H1 (cell line): ENCODE measurements at regions not wholly inside any gene's neighbourhood (a gene's known extent, or its start where the extent isn't known, plus 50 kb on each side); places are given as distances from the start of the nearest gene placed in this dataset.

Experiments
- CTCF ChIA-PET: fragments of 300-600 bp; sonication (Branson Sonifier 250); formaldehyde crosslinking; loops from one replicate; lab custom pipeline; 2021; ENCODE audit not compliant: partially characterized antibody; lab: Charles Lee
- POLR2A ChIA-PET: fragments of 300-600 bp; sonication (Branson Sonifier 250); formaldehyde crosslinking; loops from one replicate; lab custom pipeline; 2021; ENCODE audit warnings: inconsistent platforms; ENCODE audit not compliant: partially characterized antibody; lab: Charles Lee
- DNase-seq, 2 experiments: peaks; one replicate each; pipeline versions ENCODE4 v3.0.0 to v3.0.0-alpha.2; 2010 to 2022; ENCODE audit warnings: low spot score in 2 of 2, low read depth in 1 of 2, mixed read lengths in 1 of 2
- FAIRE-seq: peaks from 2 replicates; lab custom pipeline; 2011; peaks lifted over from hg19 to GRCh38; lab: Jason Lieb, UNC
- H2AFZ ChIP-seq: 2 replicates; pipeline ENCODE4 v1.8.1; 2012; ENCODE audit warnings: low read length, inconsistent platforms
- H2AK5ac ChIP-seq: 2 replicates; pipeline ENCODE4 v1.6.1; 2013; ENCODE audit warnings: low read depth, low read length
- H2BK120ac ChIP-seq: replicated peaks from 2 replicates; pipeline ENCODE3; 2013; ENCODE audit warnings: low read depth, low read length, inconsistent platforms
- H2BK12ac ChIP-seq: 2 replicates; pipeline ENCODE4 v1.6.1; 2013; ENCODE audit warnings: low read depth, low read length
- H2BK15ac ChIP-seq: 2 replicates; pipeline ENCODE4 v1.6.1; 2013; ENCODE audit warnings: low read length
- H2BK20ac ChIP-seq: 2 replicates; pipeline ENCODE4 v1.6.1; 2013; ENCODE audit warnings: low read length
- H2BK5ac ChIP-seq: 2 replicates; pipeline ENCODE4 v1.6.1; 2013; ENCODE audit warnings: low read depth, low read length
- H3K14ac ChIP-seq: 2 replicates; pipeline ENCODE4 v1.6.1; 2013; ENCODE audit warnings: inconsistent platforms; ENCODE audit not compliant: insufficient read length
- H3K18ac ChIP-seq: 2 replicates; pipeline ENCODE4 v1.6.1; 2013; ENCODE audit warnings: low read length; ENCODE audit errors: extremely low read depth
- H3K23ac ChIP-seq: 2 replicates; pipeline ENCODE4 v1.6.1; 2013; ENCODE audit warnings: inconsistent platforms; ENCODE audit not compliant: insufficient read length
- H3K23me2 ChIP-seq: 2 replicates; pipeline ENCODE4 v1.6.1; 2013; ENCODE audit warnings: low read depth, low read length
- H3K27ac ChIP-seq: 2 replicates; pipeline ENCODE4 v1.6.1; 2011; ENCODE audit warnings: low read depth, low read length, inconsistent platforms
- H3K27me3 ChIP-seq, 4 experiments: replicated peaks in 1 of 4; 1 replicate in 1 of 4; 2 replicates in 3 of 4; pipeline versions ENCODE4 v1.6.1 to v1.8.1; 2011 to 2013; ENCODE audit warnings: low read length in 3 of 4, mild to moderate bottlenecking in 3 of 4, inconsistent platforms in 2 of 4, mixed read lengths in 2 of 4, moderate library complexity in 1 of 4; ENCODE audit not compliant: control insufficient read depth in 3 of 4, insufficient read depth in 3 of 4; ENCODE audit errors: extremely low read depth in 1 of 4
- H3K36me3 ChIP-seq, 4 experiments: 2 replicates each; pipeline versions ENCODE4 v1.6.1 to v1.8.1; 2011 to 2013; ENCODE audit warnings: mild to moderate bottlenecking in 4 of 4, low read length in 3 of 4, moderate library complexity in 2 of 4, control low read depth in 1 of 4, inconsistent platforms in 1 of 4; ENCODE audit not compliant: insufficient read depth in 4 of 4, control insufficient read depth in 2 of 4
- H3K4ac ChIP-seq: replicated peaks from 2 replicates; pipeline ENCODE3; 2013; ENCODE audit warnings: low read length, low read depth, mixed read lengths, inconsistent platforms; ENCODE audit not compliant: insufficient read length
- H3K4me1 ChIP-seq, 4 experiments: replicated peaks in 1 of 4; 1 replicate in 1 of 4; 2 replicates in 3 of 4; pipeline versions ENCODE4 v1.6.1 to v1.8.1; 2011 to 2013; ENCODE audit warnings: low read length in 3 of 4, inconsistent platforms in 2 of 4, mixed read lengths in 1 of 4; ENCODE audit not compliant: insufficient read depth in 4 of 4, control insufficient read depth in 3 of 4
- H3K4me2 ChIP-seq, 2 experiments: 2 replicates each; pipeline versions ENCODE4 v1.6.1 to v1.8.1; 2011 to 2013; ENCODE audit warnings: low read depth in 2 of 2, low read length in 2 of 2, control low read depth in 1 of 2, inconsistent platforms in 1 of 2, mild to moderate bottlenecking in 1 of 2; ENCODE audit not compliant: insufficient read depth in 1 of 2
- H3K4me3 ChIP-seq, 4 experiments: fragments of 200-600, 300-600 bp in 1 of 4; sonication (generic), shearing (Covaris generic), sonication (Bioruptor Twin) in 1 of 4; 2 replicates each; pipeline versions ENCODE4 v1.5.1 to v1.8.1; 2011 to 2016; ENCODE audit warnings: low read length in 4 of 4, low read depth in 3 of 4, control low read depth in 2 of 4, inconsistent platforms in 2 of 4, mild to moderate bottlenecking in 2 of 4, mixed read lengths in 1 of 4, moderate library complexity in 1 of 4; ENCODE audit not compliant: insufficient read depth in 2 of 4; ENCODE audit errors: extremely low read depth in 1 of 4
- H3K56ac ChIP-seq: replicated peaks from 2 replicates; pipeline ENCODE3; 2013; ENCODE audit warnings: low read depth, mild to moderate bottlenecking, mixed read lengths, low read length, inconsistent platforms; ENCODE audit not compliant: insufficient read length
- H3K79me1 ChIP-seq: 2 replicates; pipeline ENCODE4 v1.6.1; 2013; ENCODE audit warnings: low read depth, low read length, control low read depth
- H3K79me2 ChIP-seq, 2 experiments: 2 replicates each; pipeline versions ENCODE4 v1.6.1 to v1.8.1; 2012 to 2013; ENCODE audit warnings: low read length in 2 of 2, mild to moderate bottlenecking in 2 of 2, inconsistent platforms in 1 of 2; ENCODE audit not compliant: insufficient read depth in 2 of 2, control insufficient read depth in 1 of 2
- H3K9ac ChIP-seq, 4 experiments: replicated peaks in 1 of 4; 1 replicate in 1 of 4; 2 replicates in 3 of 4; pipeline versions ENCODE4 v1.6.1 to v1.8.1; 2011 to 2013; ENCODE audit warnings: low read depth in 3 of 4, low read length in 3 of 4, control low read depth in 2 of 4, mild to moderate bottlenecking in 2 of 4, moderate library complexity in 2 of 4, inconsistent platforms in 1 of 4; ENCODE audit errors: extremely low read depth in 1 of 4
- H3K9me3 ChIP-seq, 2 experiments: 2 replicates each; pipeline versions ENCODE4 v1.6.1 to v1.8.1; 2012 to 2013; ENCODE audit warnings: mild to moderate bottlenecking in 2 of 2, moderate library complexity in 2 of 2, control low read depth in 1 of 2, inconsistent platforms in 1 of 2, low read depth in 1 of 2, low read length in 1 of 2, mixed read lengths in 1 of 2; ENCODE audit not compliant: insufficient read depth in 2 of 2
- H4K20me1 ChIP-seq, 2 experiments: replicated peaks in 1 of 2; 2 replicates each; pipeline versions ENCODE3 to v1.8.1; 2011 to 2013; ENCODE audit warnings: inconsistent platforms in 2 of 2, low read length in 2 of 2, mild to moderate bottlenecking in 1 of 2; ENCODE audit not compliant: insufficient read depth in 2 of 2, control insufficient read depth in 1 of 2
- H4K5ac ChIP-seq: 2 replicates; pipeline ENCODE4 v1.6.1; 2013; ENCODE audit warnings: low read length, low read depth, mixed read lengths, inconsistent platforms; ENCODE audit not compliant: insufficient read length
- H4K8ac ChIP-seq: 2 replicates; pipeline ENCODE4 v1.8.0; 2013; ENCODE audit warnings: mild to moderate bottlenecking, moderate library complexity, low read length, inconsistent platforms; ENCODE audit not compliant: insufficient read depth; ENCODE audit errors: extremely low read depth
- H4K91ac ChIP-seq: replicated peaks from 2 replicates; pipeline ENCODE3; 2013; ENCODE audit warnings: low read length, mixed read lengths, inconsistent platforms; ENCODE audit not compliant: insufficient read length
- CBX5 ChIP-seq: fragments of 300-800, 300-1000 bp; sonication (generic); IDR thresholded peaks from 2 replicates; pipeline ENCODE4 v1.7.1; 2016; ENCODE audit warnings: antibody characterized with exemption, low read length, low read depth
- CHD1 ChIP-seq: IDR thresholded peaks from 2 replicates; pipeline ENCODE4 v1.6.1; 2012; ENCODE audit warnings: low read depth, low read length, improper control_type of control experiment
- FOSL1 ChIP-seq: IDR thresholded peaks from 2 replicates; pipeline ENCODE4 v1.6.1; 2011; ENCODE audit warnings: mild to moderate bottlenecking, low read depth, low read length, moderate library complexity; ENCODE audit not compliant: insufficient read depth
- JUN ChIP-seq: IDR thresholded peaks from 2 replicates; pipeline ENCODE4 v1.6.1; 2011; ENCODE audit warnings: low read depth, mild to moderate bottlenecking, improper control_type of control experiment, low read length
- KDM1A ChIP-seq: fragments of 200-600, 300-600 bp; sonication (generic); IDR thresholded peaks from 2 replicates; pipeline ENCODE4 v1.7.1; 2016; ENCODE audit warnings: mild to moderate bottlenecking, low read length, borderline replicate concordance
- KDM4A ChIP-seq: IDR thresholded peaks from one replicate; pipeline ENCODE4 v1.7.1; 2012; ENCODE audit warnings: low read depth, mild to moderate bottlenecking, moderate library complexity, low read length, inconsistent platforms; ENCODE audit not compliant: severe bottlenecking
- RAD21 ChIP-seq, 2 experiments: IDR thresholded peaks in 1 of 2; conservative IDR thresholded peaks in 1 of 2; 2 replicates each; pipeline ENCODE4 v1.6.1; 2011; ENCODE audit warnings: low read depth in 2 of 2, low read length in 2 of 2, improper control_type of control experiment in 1 of 2, inconsistent platforms in 1 of 2, mild to moderate bottlenecking in 1 of 2, moderate library complexity in 1 of 2
- TAF7 ChIP-seq: optimal IDR thresholded peaks from 2 replicates; pipeline ENCODE3; 2011; ENCODE audit warnings: low read depth, mild to moderate bottlenecking, inconsistent platforms, low read length, moderate library complexity, borderline replicate concordance
- ZNF274 ChIP-seq: IDR thresholded peaks from 2 replicates; pipeline ENCODE4 v1.7.0; 2012; ENCODE audit warnings: low read length, borderline replicate concordance; ENCODE audit errors: extremely low read depth
- WGBS, 2 experiments: shearing (Covaris generic) in 1 of 2; methylation state at CpG; one replicate each; pipeline versions ENCODE4 v1.1.6 to v1.1.7; 2013 to 2015; ENCODE audit warnings: low lambda C conversion rate in 2 of 2, mixed read lengths in 2 of 2, inconsistent platforms in 1 of 2, low coverage in 1 of 2, missing lambda C conversion rate in 1 of 2; ENCODE audit not compliant: insufficient replicate concordance in 2 of 2, insufficient coverage in 1 of 2, insufficient read length in 1 of 2; ENCODE audit errors: extremely low coverage in 1 of 2, missing lambda C conversion rate in 1 of 2; 5-methylcytosine and 5-hydroxymethylcytosine counted together

DNA sequence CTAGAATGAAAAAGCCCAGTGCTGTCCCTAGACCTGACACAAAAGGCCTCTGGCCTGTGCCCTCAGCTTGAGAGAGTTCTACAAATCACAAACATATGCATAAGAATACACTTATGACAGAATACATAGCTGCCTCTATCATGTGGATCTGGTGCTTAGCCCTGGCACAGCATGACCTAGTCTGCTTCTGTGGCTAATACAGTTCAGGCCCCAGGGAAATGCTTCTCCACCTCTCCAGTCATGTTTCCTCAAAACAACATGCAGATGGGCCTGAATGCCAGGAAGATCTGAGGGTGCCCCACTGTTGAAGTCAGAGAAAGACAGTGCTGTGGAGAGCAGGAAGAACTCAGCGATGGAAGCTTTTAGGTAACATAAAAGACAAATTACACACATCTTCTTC is 231.9 kb upstream of the SALL1 start:
- no peaks in the 10 kb centered on the region for H3K9me3 ChIP-seq
- no peaks in the 10 kb centered on the region; the same call in 1 of the 2 replicates for H3K23me2 ChIP-seq
- H3K4ac ChIP-seq, result no peak overlapping the region
- no peak overlapping the region for H2AFZ ChIP-seq
- peak overlapping the region; percentile 48; the same call in 1 of the 2 replicates for H2BK20ac ChIP-seq
- no peaks in the 10 kb centered on the region for H3K79me1 ChIP-seq
- H3K9ac ChIP-seq, result no peak overlapping the region
- no peak overlapping the region for H4K91ac ChIP-seq
- CTCF ChIA-PET, result interaction anchor here (0.5 to 1.7 kb wide), 2 partner anchors 8 to 80 kb away, joined by 3 to 5 read pairs; no protein-coding TSS in a partner anchor
- no peak for FAIRE-seq
- H2BK12ac ChIP-seq, result peak overlapping the region; percentile 72; the same call in 1 of the 2 replicates
- H3K14ac ChIP-seq, result no peak overlapping the region
- H3K4me1 ChIP-seq, result peaks cover 0 to 25% (median 9%) of the 10 kb centered on the region in 4 experiments; a peak in 4 of 7 replicates
- no peak overlapping the region for H2BK15ac ChIP-seq
- no peak overlapping the region for H2AK5ac ChIP-seq
- no peaks in the 10 kb centered on the region for H3K79me2 ChIP-seq
- H3K4me3 ChIP-seq, result no peak overlapping the region
- no peak overlapping the region for H3K56ac ChIP-seq
- peak overlapping the region; percentile 16; the same call in 1 of the 2 replicates for H2BK5ac ChIP-seq
- no peak overlapping the region for H3K23ac ChIP-seq
- POLR2A ChIA-PET, result interaction anchor here (0.7 to 1.1 kb wide), 2 partner anchors 9 to 181 kb away, joined by 3 to 4 read pairs; no protein-coding TSS in a partner anchor
- no peak overlapping the region; a peak in 1 of 4 replicates for H3K4me2 ChIP-seq
- H3K27ac ChIP-seq, result no peak overlapping the region
- WGBS, 2 experiments, result 90% methylated on average over 1 of the region's 1 CpG; no CpG with 5 or more reads in 1 of the 2 experiments
- H3K27me3 ChIP-seq, result no peaks in the 10 kb centered on the region
- no peak overlapping the region for H4K8ac ChIP-seq
- H3K36me3 ChIP-seq, result no peaks in the 10 kb centered on the region
- H3K18ac ChIP-seq, result 0 out of 2 replicates have a peak overlapping the region, but pooled peaks have one; percentile 2
- DNase-seq, result no peak
- H2BK120ac ChIP-seq, result no peak overlapping the region
- H4K5ac ChIP-seq, result no peak overlapping the region
- no peaks in the 10 kb centered on the region for H4K20me1 ChIP-seq
- no peak for TF ChIP-seq RAD21 (IDR thresholded peaks at IDR 0.05 in 1 of 2, conservative IDR thresholded peaks at IDR 0.05 in 1 of 2; ENCODE audit: low read depth in 2 of 2, low read length in 2 of 2)
- no peak for TF ChIP-seq KDM4A
- TF ChIP-seq KDM1A, result no peak
- no peak for TF ChIP-seq CBX5
- TF ChIP-seq FOSL1, result no peak
- no peak for TF ChIP-seq CHD1
- no peak for TF ChIP-seq TAF7
- no peak for TF ChIP-seq ZNF274
- TF ChIP-seq JUN, result no peak
